Hepatocyte (in vitro differentiated cells): ENCODE measurements at regions not wholly inside any gene's neighbourhood (a gene's known extent, or its start where the extent isn't known, plus 50 kb on each side); places are given as distances from the start of the nearest gene placed in this dataset.

Experiments used
- DNase-seq: peaks from one replicate; pipeline ENCODE4 v3.0.0-alpha.2; 2016; ENCODE audit warnings: low spot score
- H2AFZ ChIP-seq: fragments of 200-600 bp; sonication (generic); 2 replicates; pipeline ENCODE4 v1.6.0; 2016; ENCODE audit warnings: antibody characterized with exemption, mild to moderate bottlenecking
- H3K27ac ChIP-seq: fragments of 200-600 bp; sonication (generic); 2 replicates; pipeline ENCODE4 v1.5.1; 2016; ENCODE audit warnings: mild to moderate bottlenecking
- H3K27me3 ChIP-seq: fragments of 200-600 bp; sonication (generic); 2 replicates; pipeline ENCODE4 v1.6.1; 2016
- H3K36me3 ChIP-seq: fragments of 200-600 bp; sonication (generic); replicated peaks from 2 replicates; pipeline ENCODE4 v1.5.1; 2016; ENCODE audit warnings: low read depth; ENCODE audit not compliant: insufficient read depth
- H3K4me1 ChIP-seq: fragments of 200-600 bp; sonication (generic); 2 replicates; pipeline ENCODE4 v1.5.1; 2016; ENCODE audit warnings: mild to moderate bottlenecking, moderate library complexity; ENCODE audit not compliant: insufficient read depth
- H3K4me2 ChIP-seq: fragments of 200-600 bp; sonication (generic); 2 replicates; pipeline ENCODE4 v1.6.0; 2016
- H3K4me3 ChIP-seq: fragments of 200-600 bp; sonication (generic); 2 replicates; pipeline ENCODE4 v1.5.1; 2016; ENCODE audit warnings: mild to moderate bottlenecking
- H3K79me2 ChIP-seq: fragments of 200-600 bp; sonication (generic); 2 replicates; pipeline ENCODE4 v1.6.0; 2017; ENCODE audit warnings: mild to moderate bottlenecking
- H3K9me2 ChIP-seq: fragments of 200-600 bp; sonication (generic); replicated peaks from 2 replicates; pipeline ENCODE4 v1.6.0; 2017; ENCODE audit warnings: mild to moderate bottlenecking; ENCODE audit not compliant: insufficient read depth
- H3K9me3 ChIP-seq: fragments of 200-600 bp; sonication (generic); 2 replicates; pipeline ENCODE4 v1.5.1; 2016; ENCODE audit warnings: low read depth, mild to moderate bottlenecking
- H4K20me1 ChIP-seq: fragments of 200-600 bp; sonication (generic); 2 replicates; pipeline ENCODE4 v1.6.0; 2016; ENCODE audit warnings: mild to moderate bottlenecking; ENCODE audit not compliant: insufficient read depth, poor library complexity, severe bottlenecking
- EZH2 ChIP-seq: fragments of 200-600 bp; sonication (generic); IDR thresholded peaks from 2 replicates; pipeline ENCODE4 v1.6.1; 2016; ENCODE audit warnings: antibody characterized with exemption, mild to moderate bottlenecking, borderline replicate concordance
- EZH2phosphoT487 ChIP-seq: fragments of 200-600 bp; sonication (generic); IDR thresholded peaks from one replicate; pipeline ENCODE4 v1.6.1; 2018; ENCODE audit warnings: antibody characterized with exemption, mild to moderate bottlenecking, low read depth, moderate library complexity; ENCODE audit not compliant: unreplicated experiment, severe bottlenecking
- WGBS: methylation state at CpG from one replicate; pipeline ENCODE4 v1.1.6; 2016; ENCODE audit warnings: low lambda C conversion rate; ENCODE audit errors: missing lambda C conversion rate; 5-methylcytosine and 5-hydroxymethylcytosine counted together
- TF ChIP-seq, protein P1 (sequence below): fragments of 200-600 bp; sonication (generic); IDR thresholded peaks from 2 replicates; pipeline ENCODE4 v1.5.1; 2016; ENCODE audit warnings: antibody characterized with exemption, mild to moderate bottlenecking; ENCODE audit not compliant: poor library complexity

DNA sequence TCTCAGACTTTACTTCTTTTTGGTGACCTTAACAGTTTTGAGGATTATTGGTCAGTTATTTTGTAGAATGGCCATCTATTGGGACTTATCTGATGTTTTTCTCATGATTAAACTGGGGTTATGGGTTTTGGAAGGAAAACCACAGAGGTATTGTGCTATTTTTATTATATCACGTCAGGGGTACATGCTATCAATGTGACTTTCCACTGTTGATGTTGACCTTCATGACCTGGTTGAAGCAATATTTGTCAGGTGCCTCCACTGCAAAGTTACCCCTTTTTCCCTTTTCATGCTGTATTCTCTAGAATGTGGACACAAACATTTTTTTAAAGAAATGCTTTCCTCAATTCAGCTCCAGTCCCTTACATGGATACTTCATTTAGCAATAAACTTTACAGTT is 152.8 kb upstream of the TSLP start:
- Histone ChIP-seq H4K20me1 (no peaks in the 10 kb centered on the region), H2AFZ (no peak overlapping the region), H3K27ac (no peak overlapping the region), H3K27me3 (no peaks in the 10 kb centered on the region), H3K79me2 (no peaks in the 10 kb centered on the region), H3K4me2 (no peak overlapping the region), H3K4me3 (no peak overlapping the region), H3K4me1 (peaks cover 23% of the 10 kb centered on the region), H3K9me3 (no peaks in the 10 kb centered on the region), H3K36me3 (no peaks in the 10 kb centered on the region), H3K9me2 (no peaks in the 10 kb centered on the region)
- WGBS = 68% methylated on average over 1 of the region's 1 CpG
- DNase-seq = no peak
- TF ChIP-seq, protein P1, sequence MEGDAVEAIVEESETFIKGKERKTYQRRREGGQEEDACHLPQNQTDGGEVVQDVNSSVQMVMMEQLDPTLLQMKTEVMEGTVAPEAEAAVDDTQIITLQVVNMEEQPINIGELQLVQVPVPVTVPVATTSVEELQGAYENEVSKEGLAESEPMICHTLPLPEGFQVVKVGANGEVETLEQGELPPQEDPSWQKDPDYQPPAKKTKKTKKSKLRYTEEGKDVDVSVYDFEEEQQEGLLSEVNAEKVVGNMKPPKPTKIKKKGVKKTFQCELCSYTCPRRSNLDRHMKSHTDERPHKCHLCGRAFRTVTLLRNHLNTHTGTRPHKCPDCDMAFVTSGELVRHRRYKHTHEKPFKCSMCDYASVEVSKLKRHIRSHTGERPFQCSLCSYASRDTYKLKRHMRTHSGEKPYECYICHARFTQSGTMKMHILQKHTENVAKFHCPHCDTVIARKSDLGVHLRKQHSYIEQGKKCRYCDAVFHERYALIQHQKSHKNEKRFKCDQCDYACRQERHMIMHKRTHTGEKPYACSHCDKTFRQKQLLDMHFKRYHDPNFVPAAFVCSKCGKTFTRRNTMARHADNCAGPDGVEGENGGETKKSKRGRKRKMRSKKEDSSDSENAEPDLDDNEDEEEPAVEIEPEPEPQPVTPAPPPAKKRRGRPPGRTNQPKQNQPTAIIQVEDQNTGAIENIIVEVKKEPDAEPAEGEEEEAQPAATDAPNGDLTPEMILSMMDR = no peak
- TF ChIP-seq EZH2 = no peak
- no peak for TF ChIP-seq EZH2phosphoT487

DNA sequence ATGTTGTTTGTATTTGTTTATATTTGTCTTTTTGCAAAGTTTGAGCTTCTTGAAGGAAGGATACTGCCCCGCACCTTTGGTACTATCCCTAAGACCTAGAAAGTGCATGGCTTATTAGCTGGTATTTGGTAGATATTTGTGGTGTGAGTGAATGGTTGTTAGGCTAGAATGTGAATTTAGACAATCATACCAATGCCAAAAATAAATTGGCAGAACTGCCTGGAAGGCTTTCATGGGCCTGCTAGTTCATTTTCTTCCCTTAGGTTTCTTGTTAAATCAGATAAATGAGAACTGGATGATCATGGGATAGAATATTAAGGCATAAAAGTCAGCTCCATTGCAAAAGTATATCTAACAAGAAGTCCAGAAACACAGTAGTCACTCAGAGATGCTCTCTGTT is 147.5 kb upstream of the TSLP start:
- H3K27me3 ChIP-seq = no peaks in the 10 kb centered on the region
- H3K79me2 ChIP-seq = no peaks in the 10 kb centered on the region
- DNase-seq = no peak
- H3K27ac ChIP-seq = no peak overlapping the region
- no peak overlapping the region for H3K4me2 ChIP-seq
- no peak overlapping the region for H3K4me3 ChIP-seq
- no peaks in the 10 kb centered on the region for H3K9me3 ChIP-seq
- no peaks in the 10 kb centered on the region for H3K4me1 ChIP-seq
- H3K36me3 ChIP-seq = no peaks in the 10 kb centered on the region
- H2AFZ ChIP-seq = no peak overlapping the region
- TF ChIP-seq EZH2phosphoT487 (no peak), EZH2 (no peak)
- TF ChIP-seq, protein P1 = no peak
- H3K9me2 ChIP-seq = no peaks in the 10 kb centered on the region
- H4K20me1 ChIP-seq = no peaks in the 10 kb centered on the region
- 89% methylated on average over 1 of the region's 1 CpG for WGBS

GRCh38 chr5:110925398-110925797 is 146.1 kb upstream of the TSLP start:
- no peak overlapping the region for H3K27ac ChIP-seq

DNA sequence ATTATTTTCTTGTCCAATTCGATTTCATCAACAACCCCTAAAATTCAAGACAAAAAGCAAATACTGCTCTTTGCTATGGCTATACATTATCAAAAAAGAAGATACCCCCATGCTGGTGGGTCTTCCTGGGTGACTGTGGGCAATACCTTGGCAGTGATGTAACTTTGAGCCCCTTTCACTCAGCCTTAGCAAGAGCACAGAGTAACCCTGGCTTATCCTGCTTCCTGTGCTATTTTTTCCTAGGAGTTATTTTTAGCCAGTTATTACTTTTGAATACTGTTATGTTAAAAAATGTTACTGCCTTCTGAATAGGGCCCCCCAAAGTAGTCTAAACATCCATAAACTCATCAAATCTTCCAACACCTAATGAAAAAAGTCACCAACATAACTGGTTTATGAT is 145.6 kb upstream of the TSLP start:
- Histone ChIP-seq H3K36me3 (no peaks in the 10 kb centered on the region), H3K4me2 (no peak overlapping the region), H3K4me3 (no peak overlapping the region), H3K9me3 (no peaks in the 10 kb centered on the region), H3K79me2 (no peaks in the 10 kb centered on the region), H3K9me2 (no peaks in the 10 kb centered on the region), H4K20me1 (no peaks in the 10 kb centered on the region), H3K27me3 (no peaks in the 10 kb centered on the region), H3K27ac (no peak overlapping the region), H3K4me1 (no peaks in the 10 kb centered on the region), H2AFZ (no peak overlapping the region)
- 90% methylated on average over 1 of the region's 1 CpG for WGBS
- TF ChIP-seq EZH2 = no peak
- no peak for TF ChIP-seq EZH2phosphoT487
- TF ChIP-seq, protein P1 = no peak
- DNase-seq = no peak

More at GRCh38 chr5:110925398-110925797, 146.1 kb upstream of the TSLP start:
- no peak overlapping the region for H2AFZ ChIP-seq
- no peaks in the 10 kb centered on the region for H4K20me1 ChIP-seq
- TF ChIP-seq EZH2phosphoT487 = no peak
- H3K27me3 ChIP-seq = no peaks in the 10 kb centered on the region
- H3K4me3 ChIP-seq = no peak overlapping the region
- no peak overlapping the region for H3K4me2 ChIP-seq
- H3K79me2 ChIP-seq = no peaks in the 10 kb centered on the region
- H3K36me3 ChIP-seq = no peaks in the 10 kb centered on the region
- no peaks in the 10 kb centered on the region for H3K9me3 ChIP-seq
- no peak for DNase-seq
- 88% methylated on average over 2 of the region's 2 CpGs for WGBS
- no peaks in the 10 kb centered on the region for H3K9me2 ChIP-seq
- no peaks in the 10 kb centered on the region for H3K4me1 ChIP-seq
